ENCODE measurements at regions not wholly inside any gene's neighbourhood (a gene's known extent, or its start where the extent isn't known, plus 50 kb on each side); places are given as distances from the start of the nearest gene placed in this dataset.

GRCh38 chr9:38274800-38275199 is 117.7 kb upstream of the ALDH1B1 start:
- H3K79me2 ChIP-seq (ENCODE audit: control insufficient read depth in 1 of 2, insufficient read depth in 2 of 2, low read length in 2 of 2) = no peaks in the 10 kb centered on the region
- no peak for DNase-seq (ENCODE audit: low read depth in 1 of 2, low spot score in 2 of 2)
- no peaks in the 10 kb centered on the region for H3K9me3 ChIP-seq (ENCODE audit: insufficient read depth in 2 of 2, low read depth in 1 of 2, low read length in 1 of 2)
- CTCF ChIA-PET (ENCODE audit: partially characterized antibody) = interaction anchor here (0.8 kb wide), 1 partner anchor 24 kb away, joined by 3 read pairs; no protein-coding TSS in a partner anchor
- no peaks in the 10 kb centered on the region for H4K20me1 ChIP-seq (replicated peaks in 1 of 2; ENCODE audit: control insufficient read depth in 1 of 2, insufficient read depth in 2 of 2, low read length in 2 of 2)
- no peaks in the 10 kb centered on the region for H3K36me3 ChIP-seq (ENCODE audit: control insufficient read depth in 2 of 4, insufficient read depth in 4 of 4, low read length in 3 of 4)
- H3K23ac ChIP-seq (ENCODE audit: insufficient read length) = no peak overlapping the region
- WGBS, 2 experiments (ENCODE audit: extremely low coverage in 1 of 2, insufficient coverage in 1 of 2, insufficient read length in 1 of 2, insufficient replicate concordance in 2 of 2, low coverage in 1 of 2, low lambda C conversion rate in 2 of 2, missing lambda C conversion rate in 1 of 2) = 83% methylated on average over 4 of the region's 4 CpGs; no CpG with 5 or more reads in 1 of the 2 experiments
- no peak overlapping the region for H3K27ac ChIP-seq (ENCODE audit: low read depth, low read length)
- peaks cover 0 to 8% (median 2%) of the 10 kb centered on the region in 4 experiments; a peak in 2 of 7 replicates for H3K4me1 ChIP-seq (replicated peaks in 1 of 4; ENCODE audit: control insufficient read depth in 3 of 4, insufficient read depth in 4 of 4, low read length in 3 of 4)
- no peak overlapping the region for H2BK120ac ChIP-seq (replicated peaks; ENCODE audit: low read depth, low read length)
- H4K5ac ChIP-seq (ENCODE audit: insufficient read length, low read depth, low read length) = no peak overlapping the region
- no peak overlapping the region for H2AK5ac ChIP-seq (ENCODE audit: low read depth, low read length)
- H2BK20ac ChIP-seq (ENCODE audit: low read length) = no peak overlapping the region
- H2BK5ac ChIP-seq (ENCODE audit: low read depth, low read length) = no peak overlapping the region
- no peak for FAIRE-seq
- H2AFZ ChIP-seq (ENCODE audit: low read length) = no peak overlapping the region
- no peaks in the 10 kb centered on the region; the same call in 1 of the 2 replicates for H3K23me2 ChIP-seq (ENCODE audit: low read depth, low read length)
- no peak overlapping the region for H3K4me3 ChIP-seq (ENCODE audit: extremely low read depth in 1 of 4, insufficient read depth in 2 of 4, low read depth in 3 of 4, low read length in 4 of 4)
- no peak overlapping the region for H3K4ac ChIP-seq (replicated peaks; ENCODE audit: insufficient read length, low read depth, low read length)
- no peak overlapping the region for H2BK12ac ChIP-seq (ENCODE audit: low read depth, low read length)
- H3K18ac ChIP-seq (ENCODE audit: extremely low read depth, low read length) = no peak overlapping the region
- no peak overlapping the region for H3K9ac ChIP-seq (replicated peaks in 1 of 4; ENCODE audit: extremely low read depth in 1 of 4, low read depth in 3 of 4, low read length in 3 of 4)
- no peak overlapping the region for H4K8ac ChIP-seq (ENCODE audit: extremely low read depth, insufficient read depth, low read length)
- H4K91ac ChIP-seq (replicated peaks; ENCODE audit: insufficient read length, low read length) = no peak overlapping the region
- H2BK15ac ChIP-seq (ENCODE audit: low read length) = no peak overlapping the region
- H3K56ac ChIP-seq (replicated peaks; ENCODE audit: insufficient read length, low read depth, low read length) = no peak overlapping the region
- no peak overlapping the region for H3K14ac ChIP-seq (ENCODE audit: insufficient read length)
- peaks cover 0 to 2% (median 0%) of the 10 kb centered on the region in 4 experiments; a peak in 2 of 7 replicates for H3K27me3 ChIP-seq (replicated peaks in 1 of 4; ENCODE audit: control insufficient read depth in 3 of 4, extremely low read depth in 1 of 4, insufficient read depth in 3 of 4, low read length in 3 of 4)
- H3K4me2 ChIP-seq (ENCODE audit: insufficient read depth in 1 of 2, low read depth in 2 of 2, low read length in 2 of 2) = no peak overlapping the region
- POLR2A ChIA-PET (ENCODE audit: partially characterized antibody) = no interaction called here
- no peaks in the 10 kb centered on the region for H3K79me1 ChIP-seq (ENCODE audit: low read depth, low read length)
- TF ChIP-seq ASH2L (IDR thresholded peaks at IDR 0.05; ENCODE audit: low read length) = no peak
- no peak for TF ChIP-seq SP1 (IDR thresholded peaks at IDR 0.05; ENCODE audit: low read depth, low read length)
- no peak for TF ChIP-seq EZH2 (IDR thresholded peaks at IDR 0.05; ENCODE audit: low read depth, low read length, severe bottlenecking)
- no peak for TF ChIP-seq EP300 (IDR thresholded peaks at IDR 0.05; ENCODE audit: borderline replicate concordance in 1 of 2, low read depth in 2 of 2, low read length in 2 of 2)
- no peak for TF ChIP-seq POLR2A (IDR thresholded peaks at IDR 0.05; ENCODE audit: control extremely low read depth in 1 of 2, low read depth in 2 of 2, low read length in 2 of 2)
- no peak for TF ChIP-seq HDAC6 (IDR thresholded peaks at IDR 0.05; ENCODE audit: low read depth, low read length)
- TF ChIP-seq CREB1 (IDR thresholded peaks at IDR 0.05) = no peak
- TF ChIP-seq ZNF274 (IDR thresholded peaks at IDR 0.05; ENCODE audit: borderline replicate concordance, extremely low read depth, low read length) = no peak
- no peak for TF ChIP-seq CTBP2 (IDR thresholded peaks at IDR 0.05; ENCODE audit: borderline replicate concordance, insufficient read depth, insufficient read length, low read length)
- TF ChIP-seq TEAD4 (IDR thresholded peaks at IDR 0.05; ENCODE audit: low read depth, low read length) = no peak
- TF ChIP-seq CBX8 (IDR thresholded peaks at IDR 0.05; ENCODE audit: borderline replicate concordance, low read depth, low read length) = no peak
- no peak for TF ChIP-seq JUN (IDR thresholded peaks at IDR 0.05; ENCODE audit: low read depth, low read length)
- no peak for TF ChIP-seq ATF3 (IDR thresholded peaks at IDR 0.05; ENCODE audit: insufficient read depth, low read depth, low read length)
- TF ChIP-seq SP2 (IDR thresholded peaks at IDR 0.05; ENCODE audit: low read length) = no peak
- TF ChIP-seq RAD21 (IDR thresholded peaks at IDR 0.05 in 1 of 2, conservative IDR thresholded peaks at IDR 0.05 in 1 of 2; ENCODE audit: low read depth in 2 of 2, low read length in 2 of 2) = no peak

Measured in H1 (cell line).